ENCODE measurements at regions not wholly inside any gene's neighbourhood (a gene's known extent, or its start where the extent isn't known, plus 50 kb on each side); places are given as distances from the start of the nearest gene placed in this dataset.

- Mint-ChIP-seq H3K27ac (no peak overlapping the region), H3K4me1 (no peaks in the 10 kb centered on the region), H3K4me3 (no peak overlapping the region), H3K27me3 (no peaks in the 10 kb centered on the region), H3K9me3 (ENCODE audit: low read depth) (peaks cover 4% of the 10 kb centered on the region), H3K36me3 (no peaks in the 10 kb centered on the region)
- ATAC-seq (no peak), DNase-seq (no peak)
- CTCF ChIA-PET, result no interaction called here
Measured at GRCh38 chr7:41489885-41490284, 213.0 kb downstream of the INHBA start.

GRCh38 chr7:41487229-41487940 is 215.5 kb downstream of the INHBA start:
- DNase-seq (no peak), ATAC-seq (no peak)
- Mint-ChIP-seq H3K9me3 (ENCODE audit: low read depth) (no peaks in the 10 kb centered on the region), H3K4me1 (no peaks in the 10 kb centered on the region), H3K27ac (no peak overlapping the region), H3K36me3 (no peaks in the 10 kb centered on the region), H3K27me3 (no peaks in the 10 kb centered on the region), H3K4me3 (no peak overlapping the region)
- CTCF ChIA-PET, result no interaction called here

- DNase-seq (no peak), ATAC-seq (no peak)
- H3K36me3 Mint-ChIP-seq, result no peaks in the 10 kb centered on the region
- peaks cover 4% of the 10 kb centered on the region for H3K9me3 Mint-ChIP-seq (ENCODE audit: low read depth)
- H3K4me3 Mint-ChIP-seq, result no peak overlapping the region
- no peak overlapping the region for H3K27ac Mint-ChIP-seq
- H3K4me1 Mint-ChIP-seq, result no peaks in the 10 kb centered on the region
- CTCF ChIA-PET, result no interaction called here
- no peaks in the 10 kb centered on the region for H3K27me3 Mint-ChIP-seq
Measured at GRCh38 chr7:41481353-41481752, 221.5 kb downstream of the INHBA start.

- ATAC-seq (no peak), DNase-seq (no peak)
- no peaks in the 10 kb centered on the region for H3K36me3 Mint-ChIP-seq
- CTCF ChIA-PET, result no interaction called here
- H3K9me3 Mint-ChIP-seq (ENCODE audit: low read depth), result peaks cover 6% of the 10 kb centered on the region
- no peak overlapping the region for H3K27ac Mint-ChIP-seq
- no peaks in the 10 kb centered on the region for H3K27me3 Mint-ChIP-seq
- H3K4me3 Mint-ChIP-seq, result no peak overlapping the region
- H3K4me1 Mint-ChIP-seq, result no peaks in the 10 kb centered on the region
Measured at GRCh38 chr7:41478187-41478586, 224.7 kb downstream of the INHBA start.

GRCh38 chr7:41476460-41476803 is 226.5 kb downstream of the INHBA start:
- no peak overlapping the region for H3K4me3 Mint-ChIP-seq
- H3K36me3 Mint-ChIP-seq, result no peaks in the 10 kb centered on the region
- ATAC-seq (no peak), DNase-seq (no peak)
- CTCF ChIA-PET, result no interaction called here
- no peaks in the 10 kb centered on the region for H3K27me3 Mint-ChIP-seq
- no peak overlapping the region for H3K27ac Mint-ChIP-seq
- H3K4me1 Mint-ChIP-seq, result no peaks in the 10 kb centered on the region
- H3K9me3 Mint-ChIP-seq (ENCODE audit: low read depth), result peaks cover 5% of the 10 kb centered on the region

GRCh38 chr7:41475801-41476459 is 227.0 kb downstream of the INHBA start:
- H3K36me3 Mint-ChIP-seq, result no peaks in the 10 kb centered on the region

GRCh38 chr7:41472427-41473125 is 230.3 kb downstream of the INHBA start:
- Mint-ChIP-seq H3K9me3 (ENCODE audit: low read depth) (peaks cover 5% of the 10 kb centered on the region), H3K4me3 (no peak overlapping the region), H3K27ac (no peak overlapping the region), H3K4me1 (no peaks in the 10 kb centered on the region), H3K36me3 (no peaks in the 10 kb centered on the region), H3K27me3 (no peaks in the 10 kb centered on the region)
- ATAC-seq (no peak), DNase-seq (no peak)
- CTCF ChIA-PET, result no interaction called here

More at GRCh38 chr7:41475801-41476459, 227.0 kb downstream of the INHBA start:
- ATAC-seq, result no peak
- no peak overlapping the region for H3K4me3 Mint-ChIP-seq
- CTCF ChIA-PET, result no interaction called here
- no peak for DNase-seq
- H3K27ac Mint-ChIP-seq, result no peak overlapping the region
- H3K27me3 Mint-ChIP-seq, result no peaks in the 10 kb centered on the region
- no peaks in the 10 kb centered on the region for H3K4me1 Mint-ChIP-seq
- peaks cover 5% of the 10 kb centered on the region for H3K9me3 Mint-ChIP-seq (ENCODE audit: low read depth)

- H3K27me3 Mint-ChIP-seq, result no peaks in the 10 kb centered on the region
- no peak overlapping the region for H3K27ac Mint-ChIP-seq
- no peaks in the 10 kb centered on the region for H3K4me1 Mint-ChIP-seq
- H3K4me3 Mint-ChIP-seq, result no peak overlapping the region
- peaks cover 3% of the 10 kb centered on the region for H3K9me3 Mint-ChIP-seq (ENCODE audit: low read depth)
- CTCF ChIA-PET, result no interaction called here
- H3K36me3 Mint-ChIP-seq, result no peaks in the 10 kb centered on the region
- ATAC-seq (no peak), DNase-seq (no peak)
Measured at GRCh38 chr7:41470081-41470480, 232.8 kb downstream of the INHBA start.

GRCh38 chr7:41467596-41467995 is 235.3 kb downstream of the INHBA start:
- H3K4me3 Mint-ChIP-seq, result no peak overlapping the region
- no peaks in the 10 kb centered on the region for H3K27me3 Mint-ChIP-seq
- DNase-seq, result no peak
- peaks cover 3% of the 10 kb centered on the region for H3K9me3 Mint-ChIP-seq (ENCODE audit: low read depth)
- CTCF ChIA-PET, result no interaction called here
- no peak for ATAC-seq
- H3K27ac Mint-ChIP-seq, result no peak overlapping the region
- H3K36me3 Mint-ChIP-seq, result no peaks in the 10 kb centered on the region
- no peaks in the 10 kb centered on the region for H3K4me1 Mint-ChIP-seq

GRCh38 chr7:41466760-41467384 is 236.0 kb downstream of the INHBA start:
- Mint-ChIP-seq H3K4me1 (no peaks in the 10 kb centered on the region), H3K27me3 (no peaks in the 10 kb centered on the region), H3K36me3 (no peaks in the 10 kb centered on the region), H3K27ac (no peak overlapping the region), H3K4me3 (no peak overlapping the region), H3K9me3 (ENCODE audit: low read depth) (peaks cover 7% of the 10 kb centered on the region)
- CTCF ChIA-PET, result no interaction called here
- DNase-seq (no peak), ATAC-seq (no peak)

- Mint-ChIP-seq H3K27ac (no peak overlapping the region), H3K9me3 (ENCODE audit: low read depth) (peaks cover 11% of the 10 kb centered on the region), H3K36me3 (no peaks in the 10 kb centered on the region), H3K4me3 (no peak overlapping the region), H3K4me1 (no peaks in the 10 kb centered on the region), H3K27me3 (no peaks in the 10 kb centered on the region)
- DNase-seq, result no peak
- no peak for ATAC-seq
- CTCF ChIA-PET, result no interaction called here
Measured at GRCh38 chr7:41465571-41465970, 237.3 kb downstream of the INHBA start.

- Mint-ChIP-seq H3K36me3 (no peaks in the 10 kb centered on the region), H3K4me3 (no peak overlapping the region), H3K9me3 (ENCODE audit: low read depth) (peaks cover 11% of the 10 kb centered on the region), H3K27me3 (no peaks in the 10 kb centered on the region), H3K27ac (no peak overlapping the region), H3K4me1 (no peaks in the 10 kb centered on the region)
- ATAC-seq, result no peak
- CTCF ChIA-PET, result no interaction called here
- no peak for DNase-seq
Measured at GRCh38 chr7:41463770-41464470, 239.0 kb downstream of the INHBA start.

GRCh38 chr7:41459623-41460261 is 243.1 kb downstream of the INHBA start:
- H3K27me3 Mint-ChIP-seq, result no peaks in the 10 kb centered on the region
- ATAC-seq, result no peak
- H3K36me3 Mint-ChIP-seq, result no peaks in the 10 kb centered on the region
- H3K9me3 Mint-ChIP-seq (ENCODE audit: low read depth), result peaks cover 10% of the 10 kb centered on the region
- no peak for DNase-seq
- H3K4me3 Mint-ChIP-seq, result no peak overlapping the region
- H3K27ac Mint-ChIP-seq, result no peak overlapping the region
- CTCF ChIA-PET, result no interaction called here
- no peaks in the 10 kb centered on the region for H3K4me1 Mint-ChIP-seq

Data from activated CD8-positive, alpha-beta memory T cell treated with anti-CD3 and anti-CD28 coated beads, Interleukin-2, amount 10 ng/mL, durations not matched to agents 7 days and 5 days (primary cell).